Gastroesophageal sphincter (tissue), 4 donors: ENCODE measurements at regions not wholly inside any gene's neighbourhood (a gene's known extent, or its start where the extent isn't known, plus 50 kb on each side); places are given as distances from the start of the nearest gene placed in this dataset.
"Not testable (repeated sequence)": the region's sequence is repeated elsewhere in the genome, so short reads cannot be mapped to it uniquely, and the experiment has no call there.

Experiments
- ATAC-seq: fragments of 150-250 bp; one replicate; pipeline ENCODE4 v1.9.1; 2016; ENCODE audit warnings: mild to moderate bottlenecking, moderate library complexity
- H3K27ac ChIP-seq, 4 donors: fragments of 200-600 bp; sonication (generic) in 3 of 4; 1 replicate in 3 of 4; 2 replicates in 1 of 4; pipeline ENCODE4 v1.5.1; 2016 to 2019
- H3K27me3 ChIP-seq: fragments of 200-600 bp; sonication (generic); one replicate; pipeline ENCODE4 v1.5.1; 2019
- H3K36me3 ChIP-seq, 2 donors: fragments of 200-600 bp; sonication (generic); one replicate each; pipeline ENCODE4 v1.5.1; 2019; ENCODE audit warnings: control low read depth in 1 of 2
- H3K4me1 ChIP-seq, 3 donors: fragments of 200-600 bp; sonication (generic); 1 replicate in 2 of 3; 2 replicates in 1 of 3; pipeline ENCODE4 v1.5.1; 2016 to 2019; ENCODE audit warnings: control low read depth in 2 of 3
- H3K4me3 ChIP-seq, 2 donors: fragments of 200-600 bp; sonication (generic); one replicate each; pipeline ENCODE4 v1.5.1; 2019; ENCODE audit warnings: mild to moderate bottlenecking in 1 of 2, moderate library complexity in 1 of 2
- H3K9me3 ChIP-seq, 3 donors: fragments of 200-600 bp; sonication (generic); one replicate each; pipeline ENCODE4 v1.5.1; 2017 to 2019; ENCODE audit warnings: control low read depth in 2 of 3
- CTCF ChIP-seq, 4 experiments: fragments of 200-600 bp in 2 of 4; fragments of 450-650 bp in 2 of 4; sonication (generic) in 1 of 4; IDR thresholded peaks; one replicate each; pipeline ENCODE4 v1.5.1; 2017 to 2019; ENCODE audit warnings: antibody characterized with exemption in 4 of 4, mild to moderate bottlenecking in 2 of 4, moderate library complexity in 2 of 4
- EP300 ChIP-seq: sonication (generic); formaldehyde crosslinking; IDR thresholded peaks from one replicate; pipeline ENCODE4 v1.6.1; 2017; ENCODE audit warnings: antibody characterized with exemption, mild to moderate bottlenecking
- POLR2A ChIP-seq, 2 donors: fragments of 450-650 bp; IDR thresholded peaks; one replicate each; pipeline ENCODE4 v1.6.1; 2017; ENCODE audit warnings: antibody characterized with exemption in 2 of 2, mild to moderate bottlenecking in 2 of 2, moderate library complexity in 1 of 2
- POLR2AphosphoS5 ChIP-seq: sonication (generic); formaldehyde crosslinking; IDR thresholded peaks from one replicate; pipeline ENCODE4 v1.6.1; 2017; ENCODE audit warnings: antibody characterized with exemption
- WGBS, 2 donors: methylation state at CpG; one replicate each; pipeline ENCODE4 v1.1.5; 2018; ENCODE audit warnings: low coverage in 1 of 2; 5-methylcytosine and 5-hydroxymethylcytosine counted together

GRCh38 chr4:60455380-60455779 is 744.7 kb upstream of the ADGRL3 start:
- H3K27me3 ChIP-seq = no peaks in the 10 kb centered on the region
- no peak overlapping the region for H3K4me3 ChIP-seq
- H3K4me1 ChIP-seq = no peaks in the 10 kb centered on the region
- no peak for ATAC-seq
- H3K36me3 ChIP-seq = no peaks in the 10 kb centered on the region
- TF ChIP-seq EP300 (no peak), POLR2AphosphoS5 (no peak), POLR2A (IDR thresholded peaks at IDR 0.05) (no peak), CTCF (IDR thresholded peaks at IDR 0.05) (no peak)
- H3K27ac ChIP-seq = no peak overlapping the region
- whole genome bisulfite sequencing, 2 donors = 96 to 100% methylated on average over 1 of the region's 1 CpG
- H3K9me3 ChIP-seq = no peaks in the 10 kb centered on the region

- Histone ChIP-seq H3K4me1 (no peaks in the 10 kb centered on the region), H3K4me3 (no peak overlapping the region), H3K27me3 (no peaks in the 10 kb centered on the region), H3K27ac (no peak overlapping the region), H3K36me3 (no peaks in the 10 kb centered on the region), H3K9me3 (peaks cover 0 to 15% (median 0%) of the 10 kb centered on the region in 3 donors)
- no peak for TF ChIP-seq EP300
- no peak for TF ChIP-seq POLR2A (IDR thresholded peaks at IDR 0.05)
- TF ChIP-seq POLR2AphosphoS5 = no peak
- no peak for TF ChIP-seq CTCF (IDR thresholded peaks at IDR 0.05)
- ATAC-seq = no peak
- 60 to 71% methylated on average over 1 of the region's 1 CpG for WGBS, 2 donors
These were observed 738.6 kb upstream of the ADGRL3 start for GRCh38 chr4:60461551-60461950.

GRCh38 chr4:60463857-60464502 is 736.1 kb upstream of the ADGRL3 start:
- Histone ChIP-seq H3K36me3 (no peaks in the 10 kb centered on the region), H3K27me3 (no peaks in the 10 kb centered on the region), H3K4me1 (no peaks in the 10 kb centered on the region), H3K4me3 (no peak overlapping the region), H3K27ac (no peak overlapping the region), H3K9me3 (peaks cover 0 to 15% (median 0%) of the 10 kb centered on the region in 3 donors)
- no peak for ATAC-seq
- 44 to 61% methylated on average over 1 to 3 of the region's 4 CpGs for WGBS, 2 donors
- TF ChIP-seq EP300 (no peak), CTCF (IDR thresholded peaks at IDR 0.05) (no peak), POLR2AphosphoS5 (no peak), POLR2A (IDR thresholded peaks at IDR 0.05) (no peak)

GRCh38 chr4:60482921-60483351 is 717.2 kb upstream of the ADGRL3 start:
- no peak overlapping the region for H3K4me3 ChIP-seq
- no peaks in the 10 kb centered on the region for H3K27me3 ChIP-seq
- no peaks in the 10 kb centered on the region for H3K4me1 ChIP-seq
- no peaks in the 10 kb centered on the region for H3K36me3 ChIP-seq
- H3K27ac ChIP-seq = no peak overlapping the region
- no peaks in the 10 kb centered on the region for H3K9me3 ChIP-seq
- no peak for ATAC-seq
- WGBS, 2 donors = 45% methylated on average over 2 of the region's 2 CpGs; no CpG with 5 or more reads in 1 of the 2 donors
- TF ChIP-seq CTCF (IDR thresholded peaks at IDR 0.05) (no peak), EP300 (no peak), POLR2AphosphoS5 (no peak), POLR2A (IDR thresholded peaks at IDR 0.05) (no peak)

- H3K4me1 ChIP-seq = no peaks in the 10 kb centered on the region
- no peaks in the 10 kb centered on the region for H3K9me3 ChIP-seq
- no peak for ATAC-seq
- H3K27me3 ChIP-seq = no peaks in the 10 kb centered on the region
- H3K4me3 ChIP-seq = no peak overlapping the region
- no peaks in the 10 kb centered on the region for H3K36me3 ChIP-seq
- TF ChIP-seq CTCF (IDR thresholded peaks at IDR 0.05) = no peak
- TF ChIP-seq POLR2AphosphoS5 = no peak
- no peak for TF ChIP-seq EP300
- TF ChIP-seq POLR2A (IDR thresholded peaks at IDR 0.05) = no peak
- no peak overlapping the region for H3K27ac ChIP-seq
- 67 to 77% methylated on average over 3 of the region's 3 CpGs for WGBS, 2 donors
These were observed 714.9 kb upstream of the ADGRL3 start for GRCh38 chr4:60485276-60485675.

- H3K27ac ChIP-seq, H3K36me3 ChIP-seq, H3K4me3 ChIP-seq, H3K9me3 ChIP-seq, H3K4me1 ChIP-seq, ATAC-seq, H3K27me3 ChIP-seq: not testable (repeated sequence)
- 54 to 74% methylated on average over 3 of the region's 3 CpGs for WGBS, 2 donors
These were observed 712.9 kb upstream of the ADGRL3 start for GRCh38 chr4:60487118-60487761.
